Astrocyte (in vitro differentiated cells and primary cell): ENCODE measurements at regions not wholly inside any gene's neighbourhood (a gene's known extent, or its start where the extent isn't known, plus 50 kb on each side); places are given as distances from the start of the nearest gene placed in this dataset.

Experiments
- EZH2 ChIP-seq: IDR thresholded peaks from 2 replicates; pipeline ENCODE4 v1.6.1; 2012; ENCODE audit warnings: mild to moderate bottlenecking, low read length, inconsistent platforms; ENCODE audit not compliant: insufficient read depth
- TF ChIP-seq, protein P1 (sequence below): IDR thresholded peaks from 2 replicates; pipeline ENCODE4 v1.5.1; 2011; ENCODE audit warnings: low read depth, mild to moderate bottlenecking, inconsistent platforms, low read length, moderate library complexity; ENCODE audit not compliant: insufficient read depth

DNA sequence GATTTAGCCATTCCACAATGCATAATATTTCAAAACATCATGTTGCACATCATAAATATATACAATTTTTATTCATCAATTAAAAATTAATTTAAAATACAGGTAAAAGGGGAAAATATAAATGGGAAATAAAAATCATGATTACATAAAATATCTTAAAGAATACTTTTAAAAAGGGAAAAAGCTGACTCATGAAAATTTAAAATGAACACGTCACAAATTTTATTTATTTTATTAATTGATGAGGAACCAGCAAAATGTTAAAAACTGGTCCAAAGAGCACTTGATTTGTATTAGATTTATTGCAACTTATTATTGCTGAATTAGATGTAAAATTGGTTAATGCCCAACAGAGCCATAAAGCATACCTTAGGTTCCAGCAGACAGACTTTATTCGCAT is 78.5 kb upstream of the ANK2 start:
- TF ChIP-seq, protein P1, sequence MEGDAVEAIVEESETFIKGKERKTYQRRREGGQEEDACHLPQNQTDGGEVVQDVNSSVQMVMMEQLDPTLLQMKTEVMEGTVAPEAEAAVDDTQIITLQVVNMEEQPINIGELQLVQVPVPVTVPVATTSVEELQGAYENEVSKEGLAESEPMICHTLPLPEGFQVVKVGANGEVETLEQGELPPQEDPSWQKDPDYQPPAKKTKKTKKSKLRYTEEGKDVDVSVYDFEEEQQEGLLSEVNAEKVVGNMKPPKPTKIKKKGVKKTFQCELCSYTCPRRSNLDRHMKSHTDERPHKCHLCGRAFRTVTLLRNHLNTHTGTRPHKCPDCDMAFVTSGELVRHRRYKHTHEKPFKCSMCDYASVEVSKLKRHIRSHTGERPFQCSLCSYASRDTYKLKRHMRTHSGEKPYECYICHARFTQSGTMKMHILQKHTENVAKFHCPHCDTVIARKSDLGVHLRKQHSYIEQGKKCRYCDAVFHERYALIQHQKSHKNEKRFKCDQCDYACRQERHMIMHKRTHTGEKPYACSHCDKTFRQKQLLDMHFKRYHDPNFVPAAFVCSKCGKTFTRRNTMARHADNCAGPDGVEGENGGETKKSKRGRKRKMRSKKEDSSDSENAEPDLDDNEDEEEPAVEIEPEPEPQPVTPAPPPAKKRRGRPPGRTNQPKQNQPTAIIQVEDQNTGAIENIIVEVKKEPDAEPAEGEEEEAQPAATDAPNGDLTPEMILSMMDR = no peak
- no peak for TF ChIP-seq EZH2
